ELF-1 (cell line): ENCODE measurements at regions not wholly inside any gene's neighbourhood (a gene's known extent, or its start where the extent isn't known, plus 50 kb on each side); places are given as distances from the start of the nearest gene placed in this dataset.
A peak's percentile ranks its signal among the peaks of the same experiment; 100 is the strongest.

Experiments
- DNase-seq: peaks from one replicate; pipeline ENCODE4 v3.0.0-alpha.2; 2016; ENCODE audit warnings: low read depth, low spot score

GRCh38 chr13:108156749-108157148 is 58.6 kb downstream of the LIG4 start:
- no peak for DNase-seq

DNA sequence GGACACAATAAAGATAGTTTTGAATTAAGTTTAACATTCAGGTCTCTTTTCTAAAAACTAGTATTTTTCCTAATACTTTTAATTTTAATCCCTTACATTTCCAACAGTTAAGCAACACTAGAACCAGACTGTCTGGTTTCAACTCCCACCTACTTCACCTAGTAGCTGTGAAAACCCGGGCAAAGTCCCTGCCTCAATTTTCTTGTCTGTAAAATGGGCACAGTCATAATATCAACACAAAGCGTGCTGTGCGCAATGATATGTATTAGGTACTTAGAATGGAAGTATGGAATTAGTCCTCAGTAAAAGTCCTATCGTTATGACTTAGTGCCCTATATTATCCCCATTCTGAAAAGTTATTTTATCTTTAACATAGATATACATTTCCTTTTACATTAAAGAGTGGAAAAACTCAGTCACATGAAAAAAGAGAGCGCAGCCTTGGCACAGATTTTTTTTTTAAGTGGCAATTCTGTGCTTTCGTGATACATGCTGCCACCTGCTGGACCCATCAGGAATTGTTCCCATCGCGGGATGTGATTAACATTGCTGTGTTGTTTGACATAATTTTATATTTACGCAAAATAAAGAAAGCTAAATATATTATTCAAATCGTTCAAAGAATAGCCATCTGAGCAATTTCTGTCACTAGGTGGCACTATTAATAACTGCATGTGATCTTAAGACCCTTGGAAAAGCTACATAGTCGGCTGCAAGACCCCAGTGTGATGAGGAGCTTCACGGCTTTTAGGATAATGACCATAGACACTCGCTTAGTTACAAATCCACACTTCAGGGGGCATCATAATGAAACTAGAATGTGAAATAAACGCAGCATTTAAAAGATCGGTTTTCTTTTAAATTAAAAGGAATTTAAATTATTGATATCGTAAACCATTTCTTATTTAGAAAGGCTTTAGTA is 59.9 kb downstream of the LIG4 start:
- peak; percentile 23 for DNase-seq

DNA sequence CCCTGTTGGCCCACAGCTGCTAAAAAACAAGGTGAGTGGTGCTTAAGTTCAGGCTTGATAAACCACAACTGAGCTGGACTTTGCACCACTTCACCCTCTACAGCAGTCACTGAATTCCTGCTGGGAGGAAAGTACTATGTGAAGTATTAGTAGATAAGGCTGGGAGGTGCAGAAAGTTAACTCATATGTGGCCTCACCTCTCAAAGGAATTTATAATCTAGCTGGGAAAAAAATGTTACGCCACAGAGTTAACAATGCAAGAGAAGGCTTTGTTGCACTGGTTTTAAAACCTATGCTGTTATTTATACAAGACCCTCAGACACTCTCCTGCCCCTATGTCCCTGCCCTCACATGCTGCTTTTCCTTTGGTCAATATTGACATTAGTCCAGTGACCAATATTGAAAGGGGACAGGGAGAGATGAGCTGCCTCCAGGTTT is 60.9 kb downstream of the LIG4 start:
- no peak for DNase-seq

DNA sequence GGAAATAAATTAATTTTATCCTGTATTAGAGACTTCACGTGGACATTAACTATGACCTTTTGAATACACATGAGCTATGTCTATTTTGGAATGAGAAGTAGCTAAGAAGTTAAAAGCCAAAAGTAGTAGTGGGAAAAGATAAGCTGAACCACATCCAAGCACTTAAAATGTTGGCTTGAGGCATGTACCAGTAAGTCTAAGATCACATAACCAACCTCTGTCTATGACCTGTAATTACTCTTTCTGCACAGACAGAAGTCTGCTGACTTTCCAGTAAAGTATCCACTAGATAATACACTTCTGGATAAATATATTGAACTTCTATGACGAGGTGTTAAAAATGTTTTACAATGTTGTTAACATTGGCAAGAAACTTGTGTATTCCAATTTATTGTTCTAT is 68.7 kb downstream of the LIG4 start:
- DNase-seq, result no peak

DNA sequence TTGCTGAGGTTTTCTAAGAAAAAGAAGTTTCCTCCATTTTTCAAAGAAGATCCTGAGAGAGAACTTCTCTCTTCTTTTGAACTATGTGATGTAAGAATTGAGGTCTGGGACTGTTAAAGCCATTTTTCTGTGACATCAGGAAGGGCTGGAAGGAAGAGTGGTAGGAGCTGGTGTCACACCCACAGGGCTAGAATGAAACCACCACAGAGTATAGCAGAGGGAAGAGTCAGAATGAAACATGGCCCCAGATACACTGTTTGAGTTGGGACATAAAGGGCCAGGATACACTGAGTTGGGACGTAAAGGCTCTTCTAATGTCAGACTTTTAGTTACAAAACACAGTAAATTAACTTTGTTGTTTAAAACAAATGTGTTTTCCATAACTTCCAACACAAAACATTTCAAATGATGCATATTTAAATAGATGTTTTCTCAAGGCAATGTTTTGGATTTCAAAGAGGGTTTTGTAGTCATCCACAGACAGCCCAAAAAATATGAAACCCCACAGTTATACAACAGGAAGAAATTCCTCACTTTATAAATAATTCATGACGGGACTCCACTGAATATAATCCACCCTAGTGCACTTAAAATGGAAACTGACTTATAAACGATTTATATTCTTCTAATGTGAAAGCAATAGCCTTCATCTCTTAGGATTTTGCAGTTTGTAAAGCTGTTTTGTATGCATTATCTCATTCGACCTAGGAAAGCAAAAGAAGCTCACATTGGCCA is 72.5 kb downstream of the LIG4 start:
- no peak for DNase-seq

GRCh38 chr13:108137176-108137575 is 78.2 kb downstream of the LIG4 start:
- DNase-seq, result no peak

DNA sequence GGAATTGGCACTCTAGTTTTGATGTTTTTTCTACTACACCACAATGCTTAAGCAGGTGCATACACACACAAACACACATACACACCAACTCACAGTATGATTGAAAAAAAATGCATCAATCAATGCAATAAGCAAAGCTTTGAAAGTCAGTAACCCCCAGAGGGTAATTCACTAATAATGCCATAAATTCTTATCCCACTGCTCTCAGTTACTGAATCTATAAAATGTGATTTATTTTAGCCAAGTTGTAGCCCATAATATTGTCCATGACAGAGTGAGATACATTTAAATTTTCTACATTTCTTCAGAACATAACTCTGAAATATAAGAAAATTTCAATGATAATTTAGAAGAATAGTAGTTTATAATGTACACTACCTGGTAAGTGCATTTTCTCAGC is 87.9 kb downstream of the LIG4 start:
- DNase-seq, result no peak

DNA sequence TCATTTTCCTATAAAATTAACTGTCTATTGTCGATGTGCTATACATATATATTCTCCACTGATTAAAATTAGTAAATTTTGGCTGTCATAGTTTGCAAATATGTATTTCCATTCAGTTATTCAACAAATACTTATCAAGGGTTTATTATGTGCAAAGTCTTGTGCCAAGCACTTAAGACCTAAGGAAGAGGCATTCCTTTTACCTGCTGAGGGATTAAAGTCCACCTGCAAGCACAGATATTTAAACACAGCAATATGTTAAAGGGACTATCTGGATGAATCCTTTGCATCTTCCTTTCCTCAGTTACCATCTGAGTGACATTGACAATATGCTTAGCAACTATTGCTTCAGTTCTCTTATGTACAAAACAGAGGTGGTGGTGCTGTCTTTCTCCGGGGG is 89.3 kb downstream of the LIG4 start:
- no peak for DNase-seq

GRCh38 chr13:108121406-108121805 is 93.9 kb downstream of the LIG4 start:
- DNase-seq, result no peak

GRCh38 chr13:108120856-108121255 is 94.5 kb downstream of the LIG4 start:
- DNase-seq, result no peak

GRCh38 chr13:108120302-108120701 is 95.0 kb downstream of the LIG4 start:
- DNase-seq, result peak; percentile 23

GRCh38 chr13:108115738-108116137 is 99.6 kb downstream of the LIG4 start:
- DNase-seq, result no peak

GRCh38 chr13:108113407-108113806 is 101.9 kb downstream of the LIG4 start:
- no peak for DNase-seq

DNA sequence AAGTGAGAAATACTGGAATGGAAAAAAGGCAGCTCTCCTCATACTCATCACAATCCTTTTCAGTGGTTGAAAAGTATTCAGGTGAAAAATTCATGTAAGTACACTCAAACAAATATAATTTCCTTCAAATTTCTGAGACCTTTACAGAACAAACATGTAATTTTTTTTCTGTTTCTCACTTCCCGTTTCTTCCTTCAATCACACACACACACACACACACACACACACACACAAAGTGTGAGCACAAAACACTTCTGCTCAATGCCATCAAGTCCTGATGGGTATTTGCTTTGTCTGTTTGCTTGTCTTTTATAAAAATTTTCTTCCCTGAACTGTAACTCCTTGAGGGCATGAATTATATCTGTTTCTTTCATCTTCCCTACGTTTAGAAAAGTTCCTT is 110.6 kb downstream of the LIG4 start:
- DNase-seq, result no peak

GRCh38 chr13:108102771-108103170 is 112.6 kb downstream of the LIG4 start:
- DNase-seq, result no peak

DNA sequence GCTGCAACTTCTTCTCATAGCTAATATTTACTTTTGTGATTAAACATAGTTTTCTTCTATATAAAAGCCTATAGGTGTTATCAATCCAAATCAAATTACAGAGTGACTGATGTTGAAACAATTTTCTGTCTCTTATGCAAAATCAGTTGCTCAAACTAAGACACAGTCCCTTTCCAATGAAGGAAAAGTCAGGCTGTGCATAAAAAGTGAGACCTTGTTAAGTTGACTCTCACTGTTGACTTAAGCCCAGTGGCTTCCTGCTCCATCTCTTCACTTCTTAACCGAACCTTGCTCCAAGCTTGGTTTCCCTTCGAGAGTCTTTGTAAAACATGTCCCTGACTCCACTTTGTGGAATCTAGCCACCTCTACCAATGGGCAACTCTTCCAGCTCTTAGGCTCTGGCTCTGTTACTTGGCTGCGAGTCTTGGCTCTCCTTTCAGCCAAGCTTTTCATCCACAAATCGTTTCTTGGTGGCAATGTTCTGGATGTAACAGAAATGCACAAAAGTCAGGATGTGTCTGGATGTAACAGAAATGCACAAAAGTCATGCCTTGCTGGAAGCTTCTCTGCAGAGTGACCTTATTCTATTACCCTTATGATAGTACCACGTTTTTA is 118.9 kb downstream of the LIG4 start:
- DNase-seq, result no peak

GRCh38 chr13:108095036-108095435 is 120.3 kb downstream of the LIG4 start:
- no peak for DNase-seq

DNA sequence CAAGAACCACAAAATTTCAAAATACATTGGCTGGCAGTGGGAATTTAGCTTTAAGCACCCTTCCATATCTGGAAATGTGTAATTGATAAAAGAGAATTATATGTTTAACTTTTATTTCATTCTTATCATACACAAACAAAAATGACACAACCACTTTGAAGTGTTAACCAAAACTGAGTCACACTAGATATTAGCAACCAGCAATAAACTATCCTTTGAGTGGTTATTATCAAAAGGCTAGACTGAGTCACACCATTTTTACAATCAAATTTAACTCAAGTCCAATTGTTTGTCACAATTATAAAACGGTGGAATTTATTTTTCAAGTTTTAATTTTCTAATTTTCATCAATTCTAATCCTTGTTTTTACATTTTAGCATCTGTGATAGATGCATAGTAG is 121.7 kb downstream of the LIG4 start:
- no peak for DNase-seq

- no peak for DNase-seq
Measured at GRCh38 chr13:108087810-108088209, 127.5 kb downstream of the LIG4 start.

DNA sequence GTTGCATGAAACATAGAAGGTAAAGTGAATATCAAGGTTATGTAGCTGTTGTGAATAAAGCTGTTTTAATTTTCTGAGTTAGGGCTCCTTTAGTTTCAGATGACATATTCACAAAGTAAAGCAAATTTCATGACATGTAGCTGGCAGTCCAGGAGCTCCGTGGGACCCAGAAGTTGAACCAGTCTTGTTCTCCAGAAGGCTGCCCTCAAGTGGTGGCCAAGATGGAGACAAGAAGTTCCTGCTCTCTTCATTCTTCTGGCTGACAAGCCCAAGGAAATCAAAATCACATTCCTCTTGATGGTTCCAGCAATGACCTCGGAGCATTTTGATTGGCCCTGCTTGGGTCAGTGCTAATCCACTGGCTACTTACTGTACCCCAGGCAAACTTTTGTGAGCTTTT is 128.7 kb downstream of the LIG4 start:
- DNase-seq, result no peak

- DNase-seq, result no peak
Measured at GRCh38 chr13:108084840-108085239, 130.5 kb downstream of the LIG4 start.

DNA sequence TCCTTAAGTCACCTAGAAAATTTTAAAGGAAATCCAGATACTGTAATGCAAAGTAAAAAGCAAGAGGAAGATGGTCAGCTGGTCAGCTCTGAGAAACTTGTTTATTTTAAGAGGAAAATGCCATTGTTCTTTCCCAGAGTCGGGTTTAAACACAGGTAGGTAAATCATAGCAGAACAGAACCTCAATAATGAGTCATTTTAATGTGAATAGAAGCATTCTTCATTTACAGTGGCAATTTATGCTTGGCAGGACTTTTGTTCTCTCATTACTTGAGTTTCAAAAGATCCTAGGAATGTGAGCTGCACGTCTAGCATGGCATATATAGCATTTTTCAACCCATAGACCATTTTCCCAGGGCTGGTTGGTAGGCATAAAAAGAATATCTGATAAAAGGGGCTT is 132.3 kb downstream of the LIG4 start:
- no peak for DNase-seq
